T-cell (primary cell): ENCODE measurements at regions not wholly inside any gene's neighbourhood (a gene's known extent, or its start where the extent isn't known, plus 50 kb on each side); places are given as distances from the start of the nearest gene placed in this dataset.

Experiments
- ATAC-seq, 4 experiments: fragments of 200-7000 bp in 3 of 4; fragments of 150-1000 bp in 1 of 4; cut with Tn5 transposase; replicated peaks in 1 of 4; 1 replicate in 3 of 4; 2 replicates in 1 of 4; pipeline ENCODE4 v1.10.0; 2021; ENCODE audit warnings: moderate library complexity in 3 of 4, mild to moderate bottlenecking in 2 of 4, moderate number of reproducible peaks in 1 of 4
- CTCF ChIA-PET, 2 donors: fragments of 300-600 bp; sonication (Branson Sonifier 250); formaldehyde crosslinking; loops; one replicate each; lab custom pipeline; 2022; ENCODE audit warnings: antibody characterized with exemption in 2 of 2; lab: Charles Lee
- POLR2A ChIA-PET, 2 donors: fragments of 300-600 bp; sonication (Branson Sonifier 250); formaldehyde crosslinking; loops; one replicate each; lab custom pipeline; 2022; ENCODE audit warnings: antibody characterized with exemption in 2 of 2; lab: Charles Lee
- DNase-seq, 35 experiments: peaks; one replicate each; pipeline versions ENCODE4 v3.0.0 to v3.0.0-alpha.2; 2013 to 2023
- H3K27ac ChIP-seq: one replicate; pipeline ENCODE4 v1.5.1; 2013; ENCODE audit warnings: low read length
- H3K27me3 ChIP-seq, 2 experiments: replicated peaks in 1 of 2; 1 replicate in 1 of 2; 2 replicates in 1 of 2; pipeline versions ENCODE4 v1.6.1 to v1.7.0; 2013; ENCODE audit warnings: low read length in 1 of 2, mixed read lengths in 1 of 2; ENCODE audit not compliant: control insufficient read depth in 2 of 2, insufficient read depth in 2 of 2; ENCODE audit errors: extremely low read depth in 1 of 2
- H3K36me3 ChIP-seq, 2 donors: 1 replicate in 1 of 2; 2 replicates in 1 of 2; pipeline versions ENCODE4 v1.6.1 to v1.7.0; 2013; ENCODE audit warnings: low read length in 1 of 2; ENCODE audit not compliant: control insufficient read depth in 2 of 2, insufficient read depth in 1 of 2; ENCODE audit errors: extremely low read depth in 1 of 2
- H3K4me1 ChIP-seq, 2 experiments: 1 replicate in 1 of 2; 2 replicates in 1 of 2; pipeline versions ENCODE4 v1.6.1 to v1.7.0; 2013; ENCODE audit warnings: low read length in 2 of 2, mixed read lengths in 1 of 2; ENCODE audit not compliant: insufficient read depth in 2 of 2, control insufficient read depth in 1 of 2; ENCODE audit errors: extremely low read depth in 1 of 2
- H3K4me3 ChIP-seq, 2 donors: 1 replicate in 1 of 2; 2 replicates in 1 of 2; pipeline versions ENCODE4 v1.5.1 to v1.7.0; 2013; ENCODE audit warnings: mild to moderate bottlenecking in 2 of 2, low read length in 1 of 2, moderate library complexity in 1 of 2; ENCODE audit not compliant: control insufficient read depth in 1 of 2; ENCODE audit errors: extremely low read depth in 1 of 2
- H3K9me3 ChIP-seq: 2 replicates; pipeline ENCODE4 v1.7.0; 2013
- H3K27ac Mint-ChIP-seq, 2 donors: one replicate each; pipeline ENCODE4 v1.8.0; 2020 to 2021; ENCODE audit warnings: mild to moderate bottlenecking in 2 of 2, mixed read lengths in 2 of 2
- H3K27me3 Mint-ChIP-seq, 2 donors: one replicate each; pipeline ENCODE4 v1.8.0; 2021 to 2022; ENCODE audit warnings: mixed read lengths in 2 of 2
- H3K36me3 Mint-ChIP-seq: one replicate; pipeline ENCODE4 v1.8.0; 2021; ENCODE audit warnings: mixed read lengths
- H3K4me1 Mint-ChIP-seq, 3 donors: one replicate each; pipeline ENCODE4 v1.8.0; 2020 to 2022; ENCODE audit warnings: mixed read lengths in 3 of 3, mild to moderate bottlenecking in 1 of 3
- H3K4me3 Mint-ChIP-seq, 3 donors: one replicate each; pipeline ENCODE4 v1.8.0; 2020 to 2022; ENCODE audit warnings: mild to moderate bottlenecking in 3 of 3, mixed read lengths in 3 of 3, moderate library complexity in 3 of 3
- H3K9me3 Mint-ChIP-seq, 3 donors: one replicate each; pipeline ENCODE4 v1.8.0; 2020 to 2022; ENCODE audit warnings: mixed read lengths in 3 of 3
- WGBS: methylation state at CpG from one replicate; pipeline ENCODE4 v1.1.5; 2013; ENCODE audit warnings: missing lambda C conversion rate; ENCODE audit not compliant: insufficient coverage; 5-methylcytosine and 5-hydroxymethylcytosine counted together

- no peak overlapping the region for H3K27ac ChIP-seq
- no peaks in the 10 kb centered on the region for H3K9me3 ChIP-seq
- 100% methylated on average over 1 of the region's 8 CpGs for WGBS
- H3K36me3 ChIP-seq = no peaks in the 10 kb centered on the region
- peaks cover 0 to 4% (median 0%) of the 10 kb centered on the region in 3 donors for H3K9me3 Mint-ChIP-seq
- H3K27me3 ChIP-seq = no peaks in the 10 kb centered on the region
- no peaks in the 10 kb centered on the region for H3K36me3 Mint-ChIP-seq
- H3K4me1 ChIP-seq = no peaks in the 10 kb centered on the region
- H3K27ac Mint-ChIP-seq = no peak overlapping the region
- no peaks in the 10 kb centered on the region for H3K27me3 Mint-ChIP-seq
- H3K4me3 ChIP-seq = no peak overlapping the region
- ATAC-seq (no peak), DNase-seq (no peak)
- POLR2A ChIA-PET = no interaction called here
- H3K4me3 Mint-ChIP-seq = no peak overlapping the region
- peaks cover 0 to 4% (median 0%) of the 10 kb centered on the region in 3 donors for H3K4me1 Mint-ChIP-seq
- CTCF ChIA-PET = no interaction called here
Measured at GRCh38 chr2:7683196-7683595, 766.0 kb downstream of the RNF144A start.

- ChIA-PET POLR2A (no interaction called here), CTCF (no interaction called here)
- no peaks in the 10 kb centered on the region for H3K36me3 Mint-ChIP-seq
- H3K27ac Mint-ChIP-seq = no peak overlapping the region
- H3K4me1 Mint-ChIP-seq = peaks cover 0 to 4% (median 0%) of the 10 kb centered on the region in 3 donors
- no CpG with 5 or more reads among the region's 6 CpGs for WGBS
- Histone ChIP-seq H3K4me3 (no peak overlapping the region), H3K9me3 (no peaks in the 10 kb centered on the region), H3K27ac (no peak overlapping the region), H3K4me1 (no peaks in the 10 kb centered on the region), H3K27me3 (no peaks in the 10 kb centered on the region), H3K36me3 (no peaks in the 10 kb centered on the region)
- DNase-seq (no peak), ATAC-seq (no peak)
- peaks cover 0 to 4% (median 0%) of the 10 kb centered on the region in 3 donors for H3K9me3 Mint-ChIP-seq
- no peaks in the 10 kb centered on the region for H3K27me3 Mint-ChIP-seq
- no peak overlapping the region for H3K4me3 Mint-ChIP-seq
Measured at GRCh38 chr2:7683708-7684107, 766.5 kb downstream of the RNF144A start.

GRCh38 chr2:7685342-7686015 is 768.3 kb downstream of the RNF144A start:
- DNase-seq (no peak), ATAC-seq (no peak)
- H3K4me3 Mint-ChIP-seq = no peak overlapping the region
- Histone ChIP-seq H3K27me3 (no peaks in the 10 kb centered on the region), H3K4me1 (no peaks in the 10 kb centered on the region), H3K27ac (no peak overlapping the region), H3K36me3 (no peaks in the 10 kb centered on the region), H3K4me3 (no peak overlapping the region), H3K9me3 (no peaks in the 10 kb centered on the region)
- WGBS = 89% methylated on average over 5 of the region's 5 CpGs
- ChIA-PET POLR2A (no interaction called here), CTCF (no interaction called here)
- H3K27ac Mint-ChIP-seq = no peak overlapping the region
- no peaks in the 10 kb centered on the region for H3K36me3 Mint-ChIP-seq
- no peaks in the 10 kb centered on the region for H3K4me1 Mint-ChIP-seq
- H3K27me3 Mint-ChIP-seq = no peaks in the 10 kb centered on the region
- H3K9me3 Mint-ChIP-seq = peaks cover 0 to 4% (median 0%) of the 10 kb centered on the region in 3 donors

GRCh38 chr2:7686016-7686385 is 768.8 kb downstream of the RNF144A start:
- no peaks in the 10 kb centered on the region for H3K4me1 Mint-ChIP-seq
- no peak overlapping the region for H3K4me3 Mint-ChIP-seq
- Histone ChIP-seq H3K36me3 (no peaks in the 10 kb centered on the region), H3K9me3 (no peaks in the 10 kb centered on the region), H3K27ac (no peak overlapping the region), H3K4me3 (no peak overlapping the region), H3K27me3 (no peaks in the 10 kb centered on the region), H3K4me1 (no peaks in the 10 kb centered on the region)
- no peaks in the 10 kb centered on the region for H3K36me3 Mint-ChIP-seq
- CTCF ChIA-PET = no interaction called here
- WGBS = 84% methylated on average over 3 of the region's 3 CpGs
- POLR2A ChIA-PET = no interaction called here
- peaks cover 0 to 4% (median 0%) of the 10 kb centered on the region in 3 donors for H3K9me3 Mint-ChIP-seq
- no peak for ATAC-seq
- no peak for DNase-seq
- no peaks in the 10 kb centered on the region for H3K27me3 Mint-ChIP-seq
- H3K27ac Mint-ChIP-seq = no peak overlapping the region

- Mint-ChIP-seq H3K27ac (no peak overlapping the region), H3K36me3 (no peaks in the 10 kb centered on the region), H3K4me1 (peaks cover 15 to 26% (median 23%) of the 10 kb centered on the region in 3 donors), H3K9me3 (no peaks in the 10 kb centered on the region), H3K4me3 (no peak overlapping the region), H3K27me3 (no peaks in the 10 kb centered on the region)
- no peak for ATAC-seq
- Histone ChIP-seq H3K4me3 (no peak overlapping the region), H3K27ac (no peak overlapping the region), H3K9me3 (no peaks in the 10 kb centered on the region), H3K27me3 (no peaks in the 10 kb centered on the region), H3K4me1 (peaks cover 0 to 10% of the 10 kb centered on the region in 2 experiments), H3K36me3 (no peaks in the 10 kb centered on the region)
- ChIA-PET POLR2A (no interaction called here), CTCF (no interaction called here)
- no peak for DNase-seq
- WGBS = no CpG with 5 or more reads among the region's 3 CpGs
Measured at GRCh38 chr2:7691961-7692656, 774.9 kb downstream of the RNF144A start.

GRCh38 chr2:7692657-7693161 is 775.5 kb downstream of the RNF144A start:
- Mint-ChIP-seq H3K27me3 (no peaks in the 10 kb centered on the region), H3K36me3 (no peaks in the 10 kb centered on the region), H3K4me1 (peaks cover 15 to 26% (median 23%) of the 10 kb centered on the region in 3 donors), H3K27ac (no peak overlapping the region), H3K9me3 (no peaks in the 10 kb centered on the region), H3K4me3 (no peak overlapping the region)
- Histone ChIP-seq H3K27me3 (no peaks in the 10 kb centered on the region), H3K27ac (no peak overlapping the region), H3K36me3 (no peaks in the 10 kb centered on the region), H3K9me3 (no peaks in the 10 kb centered on the region), H3K4me3 (no peak overlapping the region), H3K4me1 (peaks cover 0 to 10% of the 10 kb centered on the region in 2 experiments)
- ChIA-PET CTCF (no interaction called here), POLR2A (no interaction called here)
- ATAC-seq (no peak), DNase-seq (no peak)
- WGBS = no CpG with 5 or more reads among the region's 1 CpG
